ENCODE measurements at regions not wholly inside any gene's neighbourhood (a gene's known extent, or its start where the extent isn't known, plus 50 kb on each side); places are given as distances from the start of the nearest gene placed in this dataset.

DNA sequence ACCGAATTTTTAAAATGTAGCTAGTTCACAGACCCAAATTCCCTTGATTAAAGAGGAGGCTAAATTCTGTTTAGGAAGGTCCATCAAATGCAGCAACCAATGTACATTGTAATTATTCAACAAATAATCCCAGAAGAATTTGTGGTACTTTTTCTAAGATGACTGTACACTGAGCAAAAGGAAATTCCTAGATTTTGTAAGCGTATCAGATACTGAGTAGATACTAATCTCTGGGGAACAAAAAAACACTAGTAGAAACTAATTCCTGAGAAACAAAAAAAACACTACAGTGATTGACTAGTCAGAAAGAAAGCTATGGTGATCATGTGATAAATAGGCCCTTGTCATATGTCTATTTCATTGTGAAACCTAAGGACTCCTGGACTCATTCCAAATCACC is 246.1 kb downstream of the PCDH17 start:
- TF ChIP-seq, protein P1, sequence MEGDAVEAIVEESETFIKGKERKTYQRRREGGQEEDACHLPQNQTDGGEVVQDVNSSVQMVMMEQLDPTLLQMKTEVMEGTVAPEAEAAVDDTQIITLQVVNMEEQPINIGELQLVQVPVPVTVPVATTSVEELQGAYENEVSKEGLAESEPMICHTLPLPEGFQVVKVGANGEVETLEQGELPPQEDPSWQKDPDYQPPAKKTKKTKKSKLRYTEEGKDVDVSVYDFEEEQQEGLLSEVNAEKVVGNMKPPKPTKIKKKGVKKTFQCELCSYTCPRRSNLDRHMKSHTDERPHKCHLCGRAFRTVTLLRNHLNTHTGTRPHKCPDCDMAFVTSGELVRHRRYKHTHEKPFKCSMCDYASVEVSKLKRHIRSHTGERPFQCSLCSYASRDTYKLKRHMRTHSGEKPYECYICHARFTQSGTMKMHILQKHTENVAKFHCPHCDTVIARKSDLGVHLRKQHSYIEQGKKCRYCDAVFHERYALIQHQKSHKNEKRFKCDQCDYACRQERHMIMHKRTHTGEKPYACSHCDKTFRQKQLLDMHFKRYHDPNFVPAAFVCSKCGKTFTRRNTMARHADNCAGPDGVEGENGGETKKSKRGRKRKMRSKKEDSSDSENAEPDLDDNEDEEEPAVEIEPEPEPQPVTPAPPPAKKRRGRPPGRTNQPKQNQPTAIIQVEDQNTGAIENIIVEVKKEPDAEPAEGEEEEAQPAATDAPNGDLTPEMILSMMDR (IDR thresholded peaks at IDR 0.05), result no peak
- TF ChIP-seq POLR2A (IDR thresholded peaks at IDR 0.05), result no peak
